HCT116 (cell line): ENCODE measurements at regions not wholly inside any gene's neighbourhood (a gene's known extent, or its start where the extent isn't known, plus 50 kb on each side); places are given as distances from the start of the nearest gene placed in this dataset.

ENCODE experiments used
- ATAC-seq: fragments of 200-7000 bp; cut with Tn5 transposase; 2 replicates; pipeline ENCODE4 v1.9.1; 2020; ENCODE audit warnings: mild to moderate bottlenecking, moderate library complexity
- BruUV-seq: library from RNA; stranded (reverse); fragments of 400-500 nt; replicated peaks from 2 replicates; lab custom pipeline; 2021; lab: Mats Ljungman, UMichigan
- CTCF ChIA-PET: fragments of 300-600 bp; sonication (Branson Sonifier 250); formaldehyde crosslinking; loops from one replicate; lab custom pipeline; 2021; ENCODE audit warnings: antibody characterized with exemption; lab: Charles Lee
- POLR2A ChIA-PET: fragments of 300-600, 350-600 bp; sonication (Branson Sonifier 250); formaldehyde crosslinking; loops from one replicate; lab custom pipeline; 2021; ENCODE audit warnings: antibody characterized with exemption; lab: Charles Lee
- RAD21 ChIA-PET, 2 experiments: fragments of 300-600 bp; sonication (Branson Sonifier 250); formaldehyde crosslinking; loops; one replicate each; lab custom pipeline; 2023; ENCODE audit warnings: low total read pairs in 2 of 2; ENCODE audit not compliant: uncharacterized antibody in 2 of 2, unreplicated experiment in 2 of 2, low non-redundant PET in 1 of 2; lab: Charles Lee
- DNase-seq: peaks from one replicate; pipeline ENCODE4 v3.0.0-alpha.2; 2010; ENCODE audit warnings: low read depth, low spot score
- H2AFZ ChIP-seq: fragments of 200-600 bp; shearing (Covaris generic), sonication (generic); 2 replicates; pipeline ENCODE4 v1.6.1; 2017; ENCODE audit warnings: low read depth, mixed run types, mixed read lengths, antibody characterized with exemption, low read length; ENCODE audit not compliant: poor library complexity, severe bottlenecking
- H3K27ac ChIP-seq: 2 replicates; pipeline ENCODE4 v1.5.1; 2012; ENCODE audit warnings: low read depth, low read length
- H3K27me3 ChIP-seq: fragments of 200-600 bp; sonication (generic); 2 replicates; pipeline ENCODE4 v1.6.1; 2016; ENCODE audit warnings: mixed run types, low read length, mixed read lengths; ENCODE audit not compliant: insufficient read depth
- H3K36me3 ChIP-seq, 2 experiments: fragments of 200-500 bp in 1 of 2; fragments of 200-600 bp in 1 of 2; sonication (Bioruptor generic) in 1 of 2; sonication (generic) in 1 of 2; 2 replicates each; pipeline versions ENCODE4 v1.5.1 to v1.6.1; 2014 to 2016; ENCODE audit warnings: low read length in 2 of 2, inconsistent platforms in 1 of 2, mixed read lengths in 1 of 2, mixed run types in 1 of 2; ENCODE audit not compliant: insufficient read depth in 2 of 2, control insufficient read depth in 1 of 2
- H3K4me1 ChIP-seq, 2 experiments: fragments of 200-600 bp in 1 of 2; sonication (generic) in 1 of 2; 2 replicates each; pipeline versions ENCODE4 v1.5.1 to v1.6.1; 2012 to 2017; ENCODE audit warnings: low read length in 2 of 2, inconsistent platforms in 1 of 2, mild to moderate bottlenecking in 1 of 2, mixed read lengths in 1 of 2, mixed run types in 1 of 2, moderate library complexity in 1 of 2; ENCODE audit not compliant: insufficient read depth in 2 of 2, control insufficient read depth in 1 of 2
- H3K4me2 ChIP-seq: fragments of 200-600 bp; sonication (generic); 2 replicates; pipeline ENCODE4 v1.6.1; 2017; ENCODE audit warnings: mixed run types, low read length, mixed read lengths
- H3K4me3 ChIP-seq, 2 experiments: fragments of 200-600 bp in 1 of 2; sonication (generic) in 1 of 2; replicated peaks in 1 of 2; 2 replicates each; pipeline ENCODE4 v1.5.1; 2011 to 2016; ENCODE audit warnings: low read length in 2 of 2, control low read depth in 1 of 2, low read depth in 1 of 2, mild to moderate bottlenecking in 1 of 2, mixed read lengths in 1 of 2, mixed run types in 1 of 2
- H3K79me2 ChIP-seq: fragments of 200-600 bp; sonication (generic); 2 replicates; pipeline ENCODE4 v1.6.1; 2017; ENCODE audit warnings: mild to moderate bottlenecking, mixed run types, low read length, moderate library complexity, mixed read lengths; ENCODE audit not compliant: insufficient read depth
- H3K9ac ChIP-seq: fragments of 200-600 bp; sonication (generic); 2 replicates; pipeline ENCODE4 v1.6.1; 2016; ENCODE audit warnings: low read length, mixed read lengths
- H3K9me2 ChIP-seq: fragments of 200-600 bp; sonication (generic), shearing (Covaris generic); 2 replicates; pipeline ENCODE4 v1.6.1; 2017; ENCODE audit warnings: mixed run types, mild to moderate bottlenecking, moderate library complexity; ENCODE audit not compliant: insufficient read depth
- H3K9me3 ChIP-seq, 2 experiments: fragments of 200-500 bp in 1 of 2; fragments of 200-600 bp in 1 of 2; sonication (Bioruptor generic) in 1 of 2; sonication (generic) in 1 of 2; 2 replicates each; pipeline ENCODE4 v1.6.1; 2014 to 2017; ENCODE audit warnings: low read length in 2 of 2, mixed read lengths in 2 of 2, inconsistent platforms in 1 of 2, low read depth in 1 of 2, mild to moderate bottlenecking in 1 of 2, mixed run types in 1 of 2, moderate library complexity in 1 of 2; ENCODE audit not compliant: control insufficient read depth in 1 of 2, insufficient read depth in 1 of 2
- H4K20me1 ChIP-seq: fragments of 200-600 bp; sonication (generic), shearing (Covaris generic); 2 replicates; pipeline ENCODE4 v1.6.1; 2017; ENCODE audit warnings: mixed run types, mild to moderate bottlenecking, moderate library complexity; ENCODE audit not compliant: insufficient read depth
- CEBPB ChIP-seq: IDR thresholded peaks from 2 replicates; pipeline ENCODE4 v1.6.1; 2012; ENCODE audit warnings: low read depth
- ELF1 ChIP-seq: IDR thresholded peaks from 2 replicates; pipeline ENCODE4 v1.6.1; 2012; ENCODE audit warnings: low read depth, borderline replicate concordance
- EZH2 ChIP-seq: fragments of 200-600 bp; sonication (generic); IDR thresholded peaks from 2 replicates; pipeline ENCODE4 v1.6.1; 2017; ENCODE audit warnings: antibody characterized with exemption, mixed run types
- EZH2phosphoT487 ChIP-seq: fragments of 200-600 bp; IDR thresholded peaks from 2 replicates; pipeline ENCODE4 v1.6.1; 2018; ENCODE audit warnings: antibody characterized with exemption, borderline replicate concordance
- POLR2A ChIP-seq: IDR thresholded peaks from 2 replicates; pipeline ENCODE4 v1.7.0; 2011; ENCODE audit warnings: borderline replicate concordance; ENCODE audit not compliant: insufficient read depth, insufficient read length; ENCODE audit errors: extremely low read depth
- POLR2AphosphoS5 ChIP-seq: IDR thresholded peaks from 2 replicates; pipeline ENCODE4 v1.6.1; 2011; ENCODE audit warnings: mild to moderate bottlenecking, low read depth, low read length, moderate library complexity
- RAD21 ChIP-seq: IDR thresholded peaks from 2 replicates; pipeline ENCODE4 v1.6.1; 2012; ENCODE audit warnings: low read depth, mild to moderate bottlenecking
- SIN3A ChIP-seq: IDR thresholded peaks from 2 replicates; pipeline ENCODE4 v1.6.1; 2012; ENCODE audit warnings: low read depth
- SP1 ChIP-seq: IDR thresholded peaks from 2 replicates; pipeline ENCODE4 v1.6.1; 2012; ENCODE audit warnings: low read depth
- ZFX ChIP-seq: fragments of 450-650 bp; IDR thresholded peaks from 2 replicates; pipeline ENCODE4 v1.6.1; 2017
- intact Hi-C: fragments of 100-400 bp; cut with micrococcal nuclease; formaldehyde crosslinking; loops from 2 replicates; pipeline ENCODE4 v1.10.0; 2022
- TF ChIP-seq, protein P1 (sequence below): IDR thresholded peaks from 2 replicates; pipeline ENCODE4 v1.6.1; 2012; ENCODE audit warnings: low read depth
- TF ChIP-seq, protein P2 (sequence below): IDR thresholded peaks from 2 replicates; pipeline ENCODE4 v1.6.1; 2012
- TF ChIP-seq, protein P3 (sequence below): IDR thresholded peaks from 2 replicates; pipeline ENCODE4 v1.6.1; 2012

DNA sequence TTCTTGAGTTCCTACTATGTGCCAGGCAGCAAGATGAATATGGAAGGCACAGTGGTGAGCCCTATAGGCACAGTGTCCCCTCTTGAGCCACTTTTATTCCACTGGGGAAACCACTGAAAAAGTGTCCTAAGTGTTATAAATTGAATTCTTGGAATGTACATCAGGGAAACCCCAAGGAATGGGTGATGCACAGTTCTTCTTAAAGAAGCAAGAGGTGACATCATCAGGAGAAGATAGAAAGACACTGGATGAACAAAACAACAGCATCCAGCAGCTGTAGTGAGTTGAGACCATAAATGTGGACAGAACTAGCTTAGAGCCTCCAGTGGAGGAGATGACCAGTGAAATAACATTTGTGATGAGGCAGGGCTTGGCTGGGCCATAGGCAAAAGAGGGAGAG is 199.2 kb upstream of the ANKRD55 start:
- intact Hi-C loops: no loop called here
- H3K36me3 ChIP-seq: no peaks in the 10 kb centered on the region
- H3K4me3 ChIP-seq: no peak overlapping the region
- DNase-seq (no peak), ATAC-seq (no peak)
- no peak overlapping the region for H3K4me2 ChIP-seq
- no peaks in the 10 kb centered on the region for H3K79me2 ChIP-seq
- ChIA-PET CTCF (no interaction called here), RAD21 (no interaction called here), POLR2A (interaction anchor here (1.2 kb wide), 1 partner anchor 12 kb away, joined by 3 read pairs; no protein-coding TSS in a partner anchor)
- no peaks in the 10 kb centered on the region for H4K20me1 ChIP-seq
- H3K9me3 ChIP-seq: no peaks in the 10 kb centered on the region
- no peak overlapping the region for H3K27ac ChIP-seq
- H3K27me3 ChIP-seq: no peaks in the 10 kb centered on the region
- H3K9ac ChIP-seq: no peak overlapping the region
- no peaks in the 10 kb centered on the region for H3K9me2 ChIP-seq
- no TSS peak for BruUV-seq
- H3K4me1 ChIP-seq: no peaks in the 10 kb centered on the region
- no peak overlapping the region for H2AFZ ChIP-seq
- TF ChIP-seq, protein P1, sequence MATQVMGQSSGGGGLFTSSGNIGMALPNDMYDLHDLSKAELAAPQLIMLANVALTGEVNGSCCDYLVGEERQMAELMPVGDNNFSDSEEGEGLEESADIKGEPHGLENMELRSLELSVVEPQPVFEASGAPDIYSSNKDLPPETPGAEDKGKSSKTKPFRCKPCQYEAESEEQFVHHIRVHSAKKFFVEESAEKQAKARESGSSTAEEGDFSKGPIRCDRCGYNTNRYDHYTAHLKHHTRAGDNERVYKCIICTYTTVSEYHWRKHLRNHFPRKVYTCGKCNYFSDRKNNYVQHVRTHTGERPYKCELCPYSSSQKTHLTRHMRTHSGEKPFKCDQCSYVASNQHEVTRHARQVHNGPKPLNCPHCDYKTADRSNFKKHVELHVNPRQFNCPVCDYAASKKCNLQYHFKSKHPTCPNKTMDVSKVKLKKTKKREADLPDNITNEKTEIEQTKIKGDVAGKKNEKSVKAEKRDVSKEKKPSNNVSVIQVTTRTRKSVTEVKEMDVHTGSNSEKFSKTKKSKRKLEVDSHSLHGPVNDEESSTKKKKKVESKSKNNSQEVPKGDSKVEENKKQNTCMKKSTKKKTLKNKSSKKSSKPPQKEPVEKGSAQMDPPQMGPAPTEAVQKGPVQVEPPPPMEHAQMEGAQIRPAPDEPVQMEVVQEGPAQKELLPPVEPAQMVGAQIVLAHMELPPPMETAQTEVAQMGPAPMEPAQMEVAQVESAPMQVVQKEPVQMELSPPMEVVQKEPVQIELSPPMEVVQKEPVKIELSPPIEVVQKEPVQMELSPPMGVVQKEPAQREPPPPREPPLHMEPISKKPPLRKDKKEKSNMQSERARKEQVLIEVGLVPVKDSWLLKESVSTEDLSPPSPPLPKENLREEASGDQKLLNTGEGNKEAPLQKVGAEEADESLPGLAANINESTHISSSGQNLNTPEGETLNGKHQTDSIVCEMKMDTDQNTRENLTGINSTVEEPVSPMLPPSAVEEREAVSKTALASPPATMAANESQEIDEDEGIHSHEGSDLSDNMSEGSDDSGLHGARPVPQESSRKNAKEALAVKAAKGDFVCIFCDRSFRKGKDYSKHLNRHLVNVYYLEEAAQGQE: no peak
- TF ChIP-seq ZFX: no peak

DNA sequence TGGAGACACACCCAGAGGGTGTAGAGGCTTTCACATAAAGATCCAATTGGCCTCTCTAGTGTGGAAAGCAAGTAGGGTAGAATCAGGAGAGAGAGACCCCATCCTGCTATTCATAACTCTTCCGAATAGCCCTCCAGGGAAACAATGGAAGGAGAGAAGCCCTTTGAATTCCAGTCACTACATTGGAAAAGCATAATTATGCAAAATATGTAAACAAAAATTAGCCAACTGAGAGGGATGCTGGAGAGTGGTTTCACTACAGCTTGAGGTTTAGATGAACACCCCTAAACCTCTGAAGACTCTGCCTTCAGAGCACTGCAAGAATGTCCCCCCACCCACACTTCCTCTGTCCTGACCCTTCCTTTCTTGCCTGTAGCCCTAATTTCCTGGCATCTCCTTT is 197.3 kb upstream of the ANKRD55 start:
- ChIA-PET CTCF (no interaction called here), POLR2A (no interaction called here), RAD21 (interaction anchor here in 1 of 2 experiments (0.6 kb wide), 1 partner anchor 60 kb away, joined by 3 read pairs; no protein-coding TSS in a partner anchor)
- H3K9ac ChIP-seq: no peak overlapping the region
- H2AFZ ChIP-seq: no peak overlapping the region
- ATAC-seq (no peak), DNase-seq (no peak)
- no peaks in the 10 kb centered on the region for H3K4me1 ChIP-seq
- no peaks in the 10 kb centered on the region for H3K9me2 ChIP-seq
- H3K9me3 ChIP-seq: no peaks in the 10 kb centered on the region
- H3K27ac ChIP-seq: no peak overlapping the region
- no peaks in the 10 kb centered on the region for H3K27me3 ChIP-seq
- BruUV-seq: no TSS peak
- H3K36me3 ChIP-seq: no peaks in the 10 kb centered on the region
- TF ChIP-seq RAD21 (no peak), SP1 (no peak), EZH2phosphoT487 (no peak), CEBPB (no peak), POLR2A (no peak), ELF1 (no peak), ZFX (no peak), SIN3A (no peak), POLR2AphosphoS5 (no peak), EZH2 (no peak)
- TF ChIP-seq, protein P2, sequence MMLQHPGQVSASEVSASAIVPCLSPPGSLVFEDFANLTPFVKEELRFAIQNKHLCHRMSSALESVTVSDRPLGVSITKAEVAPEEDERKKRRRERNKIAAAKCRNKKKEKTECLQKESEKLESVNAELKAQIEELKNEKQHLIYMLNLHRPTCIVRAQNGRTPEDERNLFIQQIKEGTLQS: no peak
- TF ChIP-seq, protein P1: no peak
- TF ChIP-seq, protein P3, sequence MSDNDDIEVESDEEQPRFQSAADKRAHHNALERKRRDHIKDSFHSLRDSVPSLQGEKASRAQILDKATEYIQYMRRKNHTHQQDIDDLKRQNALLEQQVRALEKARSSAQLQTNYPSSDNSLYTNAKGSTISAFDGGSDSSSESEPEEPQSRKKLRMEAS: no peak
- intact Hi-C loops: no loop called here
- no peaks in the 10 kb centered on the region for H4K20me1 ChIP-seq
- H3K4me2 ChIP-seq: no peak overlapping the region
- H3K4me3 ChIP-seq: no peak overlapping the region
- no peaks in the 10 kb centered on the region for H3K79me2 ChIP-seq
